ENCODE measurements at regions not wholly inside any gene's neighbourhood (a gene's known extent, or its start where the extent isn't known, plus 50 kb on each side); places are given as distances from the start of the nearest gene placed in this dataset.

DNA sequence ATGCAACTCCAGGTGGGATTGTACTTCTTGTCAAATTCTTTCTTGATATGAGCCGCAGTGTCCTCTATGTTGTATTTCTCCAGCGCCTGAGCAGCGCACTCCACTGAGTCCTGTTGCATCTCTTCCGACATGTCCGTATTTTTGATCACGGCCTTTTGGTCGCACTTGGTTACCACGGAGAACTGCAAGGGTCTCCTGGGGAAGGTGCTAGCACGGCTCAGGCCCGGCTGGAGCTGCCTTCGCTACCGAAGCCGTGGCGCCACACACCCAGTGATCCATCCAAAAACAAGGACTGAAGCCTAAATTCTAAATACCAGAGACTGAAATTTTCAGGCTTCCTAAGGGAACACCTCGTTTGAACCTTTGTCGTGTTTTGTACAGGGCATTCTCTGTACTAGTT, 194.4 kb upstream of the SEMA3D start:
- TF ChIP-seq, protein P1, sequence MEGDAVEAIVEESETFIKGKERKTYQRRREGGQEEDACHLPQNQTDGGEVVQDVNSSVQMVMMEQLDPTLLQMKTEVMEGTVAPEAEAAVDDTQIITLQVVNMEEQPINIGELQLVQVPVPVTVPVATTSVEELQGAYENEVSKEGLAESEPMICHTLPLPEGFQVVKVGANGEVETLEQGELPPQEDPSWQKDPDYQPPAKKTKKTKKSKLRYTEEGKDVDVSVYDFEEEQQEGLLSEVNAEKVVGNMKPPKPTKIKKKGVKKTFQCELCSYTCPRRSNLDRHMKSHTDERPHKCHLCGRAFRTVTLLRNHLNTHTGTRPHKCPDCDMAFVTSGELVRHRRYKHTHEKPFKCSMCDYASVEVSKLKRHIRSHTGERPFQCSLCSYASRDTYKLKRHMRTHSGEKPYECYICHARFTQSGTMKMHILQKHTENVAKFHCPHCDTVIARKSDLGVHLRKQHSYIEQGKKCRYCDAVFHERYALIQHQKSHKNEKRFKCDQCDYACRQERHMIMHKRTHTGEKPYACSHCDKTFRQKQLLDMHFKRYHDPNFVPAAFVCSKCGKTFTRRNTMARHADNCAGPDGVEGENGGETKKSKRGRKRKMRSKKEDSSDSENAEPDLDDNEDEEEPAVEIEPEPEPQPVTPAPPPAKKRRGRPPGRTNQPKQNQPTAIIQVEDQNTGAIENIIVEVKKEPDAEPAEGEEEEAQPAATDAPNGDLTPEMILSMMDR (IDR thresholded peaks at IDR 0.05; ENCODE audit: borderline replicate concordance, extremely low read depth, low read length, poor library complexity, severe bottlenecking): no peak
- no peak for TF ChIP-seq EZH2 (IDR thresholded peaks at IDR 0.05; ENCODE audit: borderline replicate concordance, low read depth, low read length, severe bottlenecking)
